Glomerular visceral epithelial cell (primary cell): ENCODE measurements at regions not wholly inside any gene's neighbourhood (a gene's known extent, or its start where the extent isn't known, plus 50 kb on each side); places are given as distances from the start of the nearest gene placed in this dataset.
"Not testable (repeated sequence)": the region's sequence is repeated elsewhere in the genome, so short reads cannot be mapped to it uniquely, and the experiment has no call there.

ENCODE experiments used
- DNase-seq: peaks from one replicate; pipeline ENCODE4 v3.0.0-alpha.2; 2016; ENCODE audit errors: extremely low spot score

- peak; percentile 12 for DNase-seq
Measured at GRCh38 chrX:143455046-143455445, 62.2 kb downstream of the SPANXN3 start.

- peak; percentile 9 for DNase-seq
Measured at GRCh38 chrX:143437439-143437838, 79.8 kb downstream of the SPANXN3 start.

- DNase-seq, result no peak
Measured at GRCh38 chrX:143435916-143436315, 81.4 kb downstream of the SPANXN3 start.

- DNase-seq, result no peak
Measured at GRCh38 chrX:143429811-143430210, 87.5 kb downstream of the SPANXN3 start.

GRCh38 chrX:143429131-143429530 lies 88.1 kb downstream of the SPANXN3 start:
- peak; percentile 13 for DNase-seq

GRCh38 chrX:143401160-143401559 lies 116.1 kb downstream of the SPANXN3 start:
- DNase-seq, result no peak

- no peak for DNase-seq
Measured at GRCh38 chrX:143378851-143379250, 138.4 kb downstream of the SPANXN3 start.

- DNase-seq, result no peak
Measured at GRCh38 chrX:143363419-143363818, 153.9 kb downstream of the SPANXN3 start.

- DNase-seq, result no peak
Measured at GRCh38 chrX:143340190-143340589, 177.1 kb downstream of the SPANXN3 start.

GRCh38 chrX:143336261-143336660 lies 181.0 kb downstream of the SPANXN3 start:
- no peak for DNase-seq

- DNase-seq, result no peak
Measured at GRCh38 chrX:143319526-143319925, 197.7 kb downstream of the SPANXN3 start.

- DNase-seq, result not testable (repeated sequence)
Measured at GRCh38 chrX:143318857-143319256, 198.4 kb downstream of the SPANXN3 start.

- no peak for DNase-seq
Measured at GRCh38 chrX:143306991-143307937, 210.0 kb downstream of the SPANXN3 start.

- no peak for DNase-seq
Measured at GRCh38 chrX:143304518-143304917, 212.8 kb downstream of the SPANXN3 start.

- DNase-seq, result no peak
Measured at GRCh38 chrX:143304025-143304424, 213.2 kb downstream of the SPANXN3 start.

- no peak for DNase-seq
Measured at GRCh38 chrX:143298663-143299241, 218.5 kb downstream of the SPANXN3 start.

GRCh38 chrX:143296521-143296920 lies 220.8 kb downstream of the SPANXN3 start:
- no peak for DNase-seq

GRCh38 chrX:143287236-143287635 lies 230.0 kb downstream of the SPANXN3 start:
- no peak for DNase-seq

- no peak for DNase-seq
Measured at GRCh38 chrX:143270317-143270716, 244.6 kb downstream of the SPANXN4 start.

GRCh38 chrX:143244593-143244992 lies 218.9 kb downstream of the SPANXN4 start:
- DNase-seq, result not testable (repeated sequence)

GRCh38 chrX:143240658-143241057 lies 214.9 kb downstream of the SPANXN4 start:
- no peak for DNase-seq

GRCh38 chrX:143231492-143231891 lies 205.8 kb downstream of the SPANXN4 start:
- DNase-seq, result no peak

- not testable (repeated sequence) for DNase-seq
Measured at GRCh38 chrX:143228600-143228999, 202.9 kb downstream of the SPANXN4 start.
